ENCODE measurements at regions not wholly inside any gene's neighbourhood (a gene's known extent, or its start where the extent isn't known, plus 50 kb on each side); places are given as distances from the start of the nearest gene placed in this dataset.

GRCh38 chr11:92406472-92406871, 181.9 kb downstream of the FAT3 start:
- Histone ChIP-seq H3K36me3 (ENCODE audit: insufficient read depth, low read length) (no peaks in the 10 kb centered on the region), H3K9me3 (ENCODE audit: insufficient read depth, low read length, severe bottlenecking) (peaks cover 2% of the 10 kb centered on the region), H3K4me3 (ENCODE audit: low read depth in 1 of 2, low read length in 2 of 2) (no peak overlapping the region), H3K79me2 (ENCODE audit: insufficient read depth, low read length) (no peaks in the 10 kb centered on the region), H2AFZ (ENCODE audit: low read depth, low read length) (no peak overlapping the region), H3K4me1 (ENCODE audit: insufficient read depth, low read length) (no peaks in the 10 kb centered on the region), H4K20me1 (ENCODE audit: insufficient read depth, low read length) (no peaks in the 10 kb centered on the region), H3K27me3 (ENCODE audit: insufficient read depth, low read length, poor library complexity) (no peaks in the 10 kb centered on the region), H3K27ac (ENCODE audit: low read length) (no peak overlapping the region), H3K4me2 (ENCODE audit: insufficient read depth, low read length) (no peak overlapping the region), H3K9ac (ENCODE audit: low read depth, low read length) (no peak overlapping the region)
- TF ChIP-seq EZH2 (IDR thresholded peaks at IDR 0.05; ENCODE audit: borderline replicate concordance, low read depth, low read length, severe bottlenecking) (no peak), CTCF (IDR thresholded peaks at IDR 0.05; ENCODE audit: borderline replicate concordance, extremely low read depth, low read length, poor library complexity, severe bottlenecking) (no peak)
- DNase-seq (no peak), ATAC-seq (ENCODE audit: insufficient read depth, low read depth) (no peak)

DNA sequence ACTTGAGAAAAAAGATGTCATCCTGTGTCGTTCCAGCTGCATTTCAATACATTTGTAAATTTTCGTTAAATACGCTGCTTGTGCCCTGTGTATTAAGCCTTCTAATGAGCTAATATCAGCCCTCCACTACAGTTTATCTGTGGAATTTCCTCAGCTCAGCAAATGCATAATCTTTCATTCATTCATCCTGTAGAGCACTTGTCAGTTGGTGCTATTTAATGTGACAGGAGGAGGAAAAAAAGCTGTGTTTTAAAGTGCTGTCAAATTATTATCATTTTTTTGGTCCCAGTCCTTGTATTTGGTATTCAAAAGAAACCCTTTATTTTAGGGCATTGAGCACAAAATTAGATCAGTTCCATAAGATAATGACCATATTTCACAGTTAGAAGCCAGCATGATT, 184.7 kb downstream of the FAT3 start:
- H3K4me3 ChIP-seq (ENCODE audit: low read depth in 1 of 2, low read length in 2 of 2) = no peak overlapping the region
- H3K4me2 ChIP-seq (ENCODE audit: insufficient read depth, low read length) = no peak overlapping the region
- no peaks in the 10 kb centered on the region for H3K27me3 ChIP-seq (ENCODE audit: insufficient read depth, low read length, poor library complexity)
- H3K9ac ChIP-seq (ENCODE audit: low read depth, low read length) = no peak overlapping the region
- H3K4me1 ChIP-seq (ENCODE audit: insufficient read depth, low read length) = no peaks in the 10 kb centered on the region
- no peaks in the 10 kb centered on the region for H4K20me1 ChIP-seq (ENCODE audit: insufficient read depth, low read length)
- peaks cover under 1% of the 10 kb centered on the region for H3K9me3 ChIP-seq (ENCODE audit: insufficient read depth, low read length, severe bottlenecking)
- no peak overlapping the region for H2AFZ ChIP-seq (ENCODE audit: low read depth, low read length)
- ATAC-seq (ENCODE audit: insufficient read depth, low read depth) (no peak), DNase-seq (no peak)
- no peak for TF ChIP-seq CTCF (IDR thresholded peaks at IDR 0.05; ENCODE audit: borderline replicate concordance, extremely low read depth, low read length, poor library complexity, severe bottlenecking)
- no peaks in the 10 kb centered on the region for H3K36me3 ChIP-seq (ENCODE audit: insufficient read depth, low read length)
- H3K79me2 ChIP-seq (ENCODE audit: insufficient read depth, low read length) = no peaks in the 10 kb centered on the region
- no peak overlapping the region for H3K27ac ChIP-seq (ENCODE audit: low read length)

DNA sequence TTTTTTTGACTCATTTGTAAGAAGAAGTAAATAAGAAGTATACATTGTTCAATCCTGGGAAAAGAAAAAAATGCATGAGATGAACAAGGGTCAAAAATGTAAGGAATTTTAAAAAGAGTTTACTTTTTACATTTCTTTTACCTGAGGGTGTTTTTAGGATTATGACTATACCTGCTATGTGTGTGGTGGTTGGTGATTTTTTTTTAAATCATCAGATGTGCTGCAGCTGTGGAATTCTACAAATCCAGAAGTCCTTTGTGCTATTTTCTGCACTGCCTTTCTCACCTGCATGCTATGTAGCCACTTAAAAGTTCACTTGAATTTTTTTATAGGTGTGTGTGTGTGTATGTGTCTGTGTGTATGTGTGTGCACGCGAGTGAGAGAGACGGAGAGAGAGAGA, 185.3 kb downstream of the FAT3 start:
- H3K9me3 ChIP-seq (ENCODE audit: insufficient read depth, low read length, severe bottlenecking) = no peaks in the 10 kb centered on the region
- no peaks in the 10 kb centered on the region for H3K27me3 ChIP-seq (ENCODE audit: insufficient read depth, low read length, poor library complexity)
- no peak overlapping the region for H3K27ac ChIP-seq (ENCODE audit: low read length)
- H2AFZ ChIP-seq (ENCODE audit: low read depth, low read length) = no peak overlapping the region
- H3K4me3 ChIP-seq (ENCODE audit: low read depth in 1 of 2, low read length in 2 of 2) = no peak overlapping the region
- H3K9ac ChIP-seq (ENCODE audit: low read depth, low read length) = no peak overlapping the region
- no peak overlapping the region for H3K4me2 ChIP-seq (ENCODE audit: insufficient read depth, low read length)
- TF ChIP-seq CTCF (IDR thresholded peaks at IDR 0.05; ENCODE audit: borderline replicate concordance, extremely low read depth, low read length, poor library complexity, severe bottlenecking) = no peak
- TF ChIP-seq EZH2 (IDR thresholded peaks at IDR 0.05; ENCODE audit: borderline replicate concordance, low read depth, low read length, severe bottlenecking) = no peak
- DNase-seq (no peak), ATAC-seq (ENCODE audit: insufficient read depth, low read depth) (no peak)
- no peaks in the 10 kb centered on the region for H3K79me2 ChIP-seq (ENCODE audit: insufficient read depth, low read length)
- H3K4me1 ChIP-seq (ENCODE audit: insufficient read depth, low read length) = no peaks in the 10 kb centered on the region
- no peaks in the 10 kb centered on the region for H4K20me1 ChIP-seq (ENCODE audit: insufficient read depth, low read length)
- no peaks in the 10 kb centered on the region for H3K36me3 ChIP-seq (ENCODE audit: insufficient read depth, low read length)

GRCh38 chr11:92410526-92410925, 185.9 kb downstream of the FAT3 start:
- Histone ChIP-seq H3K9me3 (ENCODE audit: insufficient read depth, low read length, severe bottlenecking) (no peaks in the 10 kb centered on the region), H3K79me2 (ENCODE audit: insufficient read depth, low read length) (no peaks in the 10 kb centered on the region), H3K4me1 (ENCODE audit: insufficient read depth, low read length) (no peaks in the 10 kb centered on the region), H3K36me3 (ENCODE audit: insufficient read depth, low read length) (no peaks in the 10 kb centered on the region), H3K4me2 (ENCODE audit: insufficient read depth, low read length) (no peak overlapping the region), H3K9ac (ENCODE audit: low read depth, low read length) (no peak overlapping the region), H3K4me3 (ENCODE audit: low read depth in 1 of 2, low read length in 2 of 2) (no peak overlapping the region), H2AFZ (ENCODE audit: low read depth, low read length) (no peak overlapping the region), H4K20me1 (ENCODE audit: insufficient read depth, low read length) (no peaks in the 10 kb centered on the region), H3K27ac (ENCODE audit: low read length) (no peak overlapping the region), H3K27me3 (ENCODE audit: insufficient read depth, low read length, poor library complexity) (no peaks in the 10 kb centered on the region)
- DNase-seq (no peak), ATAC-seq (ENCODE audit: insufficient read depth, low read depth) (no peak)
- no peak for TF ChIP-seq CTCF (IDR thresholded peaks at IDR 0.05; ENCODE audit: borderline replicate concordance, extremely low read depth, low read length, poor library complexity, severe bottlenecking)
- TF ChIP-seq EZH2 (IDR thresholded peaks at IDR 0.05; ENCODE audit: borderline replicate concordance, low read depth, low read length, severe bottlenecking) = no peak
